Memory B cell (primary cell): ENCODE measurements at regions not wholly inside any gene's neighbourhood (a gene's known extent, or its start where the extent isn't known, plus 50 kb on each side); places are given as distances from the start of the nearest gene placed in this dataset.
"Not testable (repeated sequence)": the region's sequence is repeated elsewhere in the genome, so short reads cannot be mapped to it uniquely, and the experiment has no call there.

Experiments used
- ATAC-seq: fragments of 150-1000 bp; cut with Tn5 transposase; 2 replicates; pipeline ENCODE4 v1.10.0; 2021; ENCODE audit warnings: low read depth, mild to moderate bottlenecking, moderate library complexity
- DNase-seq, 2 donors: peaks; one replicate each; pipeline ENCODE4 v3.0.0; 2022; ENCODE audit warnings: low spot score in 2 of 2
- H3K27ac Mint-ChIP-seq: one replicate; pipeline ENCODE4 v1.8.0; 2022; ENCODE audit warnings: mild to moderate bottlenecking, moderate library complexity, mixed read lengths
- H3K27me3 Mint-ChIP-seq: one replicate; pipeline ENCODE4 v1.8.0; 2022; ENCODE audit warnings: mixed read lengths
- H3K36me3 Mint-ChIP-seq: one replicate; pipeline ENCODE4 v1.8.0; 2022; ENCODE audit warnings: mild to moderate bottlenecking, mixed read lengths
- H3K4me1 Mint-ChIP-seq: one replicate; pipeline ENCODE4 v1.8.0; 2022; ENCODE audit warnings: mixed read lengths
- H3K4me3 Mint-ChIP-seq: one replicate; pipeline ENCODE4 v1.8.0; 2022; ENCODE audit warnings: mild to moderate bottlenecking, moderate library complexity, mixed read lengths
- H3K9me3 Mint-ChIP-seq: one replicate; pipeline ENCODE4 v1.8.0; 2022; ENCODE audit warnings: mixed read lengths

GRCh38 chr4:181860668-181861067 is 382.5 kb upstream of the TENM3 start:
- DNase-seq (no peak), ATAC-seq (no peak)
- Mint-ChIP-seq H3K27ac (no peak overlapping the region), H3K4me3 (no peak overlapping the region), H3K9me3 (peaks cover 10% of the 10 kb centered on the region), H3K36me3 (no peaks in the 10 kb centered on the region), H3K4me1 (no peaks in the 10 kb centered on the region), H3K27me3 (no peaks in the 10 kb centered on the region)

GRCh38 chr4:181863856-181864255 is 379.3 kb upstream of the TENM3 start:
- Mint-ChIP-seq H3K27me3 (no peaks in the 10 kb centered on the region), H3K9me3 (peaks cover 8% of the 10 kb centered on the region), H3K4me3 (no peak overlapping the region), H3K27ac (no peak overlapping the region), H3K36me3 (no peaks in the 10 kb centered on the region), H3K4me1 (no peaks in the 10 kb centered on the region)
- ATAC-seq (no peak), DNase-seq (no peak)

- H3K27ac Mint-ChIP-seq = no peak overlapping the region
- no peak for ATAC-seq
- H3K4me1 Mint-ChIP-seq = no peaks in the 10 kb centered on the region
- no peak overlapping the region for H3K4me3 Mint-ChIP-seq
- DNase-seq = no peak
- H3K36me3 Mint-ChIP-seq = no peaks in the 10 kb centered on the region
- H3K9me3 Mint-ChIP-seq = peaks cover 8% of the 10 kb centered on the region
- H3K27me3 Mint-ChIP-seq = no peaks in the 10 kb centered on the region
Measured at GRCh38 chr4:181870326-181870725, 372.9 kb upstream of the TENM3 start.

GRCh38 chr4:181874602-181875001 is 368.6 kb upstream of the TENM3 start:
- Mint-ChIP-seq H3K4me3 (no peak overlapping the region), H3K9me3 (peaks cover 4% of the 10 kb centered on the region), H3K4me1 (no peaks in the 10 kb centered on the region), H3K27ac (no peak overlapping the region), H3K27me3 (no peaks in the 10 kb centered on the region), H3K36me3 (no peaks in the 10 kb centered on the region)
- DNase-seq = no peak
- ATAC-seq = no peak

- Mint-ChIP-seq H3K4me1 (no peaks in the 10 kb centered on the region), H3K36me3 (no peaks in the 10 kb centered on the region), H3K4me3 (no peak overlapping the region), H3K9me3 (peaks cover 3% of the 10 kb centered on the region), H3K27ac (no peak overlapping the region), H3K27me3 (no peaks in the 10 kb centered on the region)
- ATAC-seq (no peak), DNase-seq (no peak)
Measured at GRCh38 chr4:181877329-181877848, 365.8 kb upstream of the TENM3 start.

GRCh38 chr4:181890031-181890430 is 353.2 kb upstream of the TENM3 start:
- H3K27me3 Mint-ChIP-seq = no peaks in the 10 kb centered on the region
- H3K4me3 Mint-ChIP-seq = no peak overlapping the region
- ATAC-seq (no peak), DNase-seq (no peak)
- no peak overlapping the region for H3K27ac Mint-ChIP-seq
- no peaks in the 10 kb centered on the region for H3K36me3 Mint-ChIP-seq
- peaks cover 8% of the 10 kb centered on the region for H3K9me3 Mint-ChIP-seq
- H3K4me1 Mint-ChIP-seq = no peaks in the 10 kb centered on the region

- H3K4me1 Mint-ChIP-seq = no peaks in the 10 kb centered on the region
- ATAC-seq = no peak
- no peak overlapping the region for H3K27ac Mint-ChIP-seq
- H3K9me3 Mint-ChIP-seq = peaks cover 8% of the 10 kb centered on the region
- no peaks in the 10 kb centered on the region for H3K27me3 Mint-ChIP-seq
- H3K36me3 Mint-ChIP-seq = no peaks in the 10 kb centered on the region
- DNase-seq = no peak
- H3K4me3 Mint-ChIP-seq = no peak overlapping the region
Measured at GRCh38 chr4:181890911-181891310, 352.3 kb upstream of the TENM3 start.

GRCh38 chr4:181896614-181897013 is 346.6 kb upstream of the TENM3 start:
- Mint-ChIP-seq H3K27ac (no peak overlapping the region), H3K36me3 (no peaks in the 10 kb centered on the region), H3K9me3 (peaks cover 1% of the 10 kb centered on the region), H3K4me1 (no peaks in the 10 kb centered on the region), H3K4me3 (no peak overlapping the region), H3K27me3 (no peaks in the 10 kb centered on the region)
- ATAC-seq (no peak), DNase-seq (no peak)

GRCh38 chr4:181897935-181898334 is 345.3 kb upstream of the TENM3 start:
- no peaks in the 10 kb centered on the region for H3K27me3 Mint-ChIP-seq
- H3K4me1 Mint-ChIP-seq = no peaks in the 10 kb centered on the region
- ATAC-seq (no peak), DNase-seq (no peak)
- H3K36me3 Mint-ChIP-seq = no peaks in the 10 kb centered on the region
- H3K4me3 Mint-ChIP-seq = no peak overlapping the region
- no peak overlapping the region for H3K27ac Mint-ChIP-seq
- H3K9me3 Mint-ChIP-seq = peaks cover 2% of the 10 kb centered on the region

- H3K4me3 Mint-ChIP-seq, H3K27ac Mint-ChIP-seq, H3K36me3 Mint-ChIP-seq, H3K27me3 Mint-ChIP-seq, H3K9me3 Mint-ChIP-seq, ATAC-seq, H3K4me1 Mint-ChIP-seq, DNase-seq: not testable (repeated sequence)
Measured at GRCh38 chr4:181902404-181902803, 340.8 kb upstream of the TENM3 start.

GRCh38 chr4:181905708-181906107 is 337.5 kb upstream of the TENM3 start:
- DNase-seq (no peak), ATAC-seq (no peak)
- no peaks in the 10 kb centered on the region for H3K4me1 Mint-ChIP-seq
- H3K9me3 Mint-ChIP-seq = peaks cover 7% of the 10 kb centered on the region
- H3K4me3 Mint-ChIP-seq = no peak overlapping the region
- H3K27me3 Mint-ChIP-seq = no peaks in the 10 kb centered on the region
- H3K27ac Mint-ChIP-seq = no peak overlapping the region
- H3K36me3 Mint-ChIP-seq = no peaks in the 10 kb centered on the region

GRCh38 chr4:181908168-181908567 is 335.0 kb upstream of the TENM3 start:
- H3K36me3 Mint-ChIP-seq = no peaks in the 10 kb centered on the region
- no peak for DNase-seq

GRCh38 chr4:181909368-181909767 is 333.8 kb upstream of the TENM3 start:
- Mint-ChIP-seq H3K4me1 (no peaks in the 10 kb centered on the region), H3K4me3 (no peak overlapping the region), H3K27ac (no peak overlapping the region), H3K36me3 (no peaks in the 10 kb centered on the region), H3K27me3 (no peaks in the 10 kb centered on the region), H3K9me3 (peaks cover 16% of the 10 kb centered on the region)
- ATAC-seq (no peak), DNase-seq (no peak)

More at GRCh38 chr4:181908168-181908567, 335.0 kb upstream of the TENM3 start:
- H3K27ac Mint-ChIP-seq = no peak overlapping the region
- ATAC-seq = no peak
- H3K4me3 Mint-ChIP-seq = no peak overlapping the region
- no peaks in the 10 kb centered on the region for H3K4me1 Mint-ChIP-seq
- H3K27me3 Mint-ChIP-seq = no peaks in the 10 kb centered on the region
- peaks cover 13% of the 10 kb centered on the region for H3K9me3 Mint-ChIP-seq

- DNase-seq (no peak), ATAC-seq (no peak)
- Mint-ChIP-seq H3K4me3 (no peak overlapping the region), H3K4me1 (no peaks in the 10 kb centered on the region), H3K36me3 (no peaks in the 10 kb centered on the region), H3K9me3 (peaks cover 19% of the 10 kb centered on the region), H3K27me3 (no peaks in the 10 kb centered on the region), H3K27ac (no peak overlapping the region)
Measured at GRCh38 chr4:181911420-181911819, 331.8 kb upstream of the TENM3 start.

- Mint-ChIP-seq H3K36me3 (no peaks in the 10 kb centered on the region), H3K9me3 (peaks cover 13% of the 10 kb centered on the region), H3K4me1 (no peaks in the 10 kb centered on the region)
Measured at GRCh38 chr4:181933471-181933870, 309.7 kb upstream of the TENM3 start.

More at GRCh38 chr4:181933471-181933870, 309.7 kb upstream of the TENM3 start:
- no peak for ATAC-seq
- DNase-seq = no peak
- Mint-ChIP-seq H3K27ac (no peak overlapping the region), H3K4me3 (no peak overlapping the region), H3K27me3 (no peaks in the 10 kb centered on the region)
